ENCODE measurements at regions not wholly inside any gene's neighbourhood (a gene's known extent, or its start where the extent isn't known, plus 50 kb on each side); places are given as distances from the start of the nearest gene placed in this dataset.

- TF ChIP-seq CTCF (conservative IDR thresholded peaks at IDR 0.05; ENCODE audit: low read depth, low read length) (no peak), POLR2A (IDR thresholded peaks at IDR 0.05; ENCODE audit: low read depth, low read length) (no peak), MXI1 (IDR thresholded peaks at IDR 0.05; ENCODE audit: borderline replicate concordance, low read depth, low read length) (no peak), ELK1 (IDR thresholded peaks at IDR 0.05; ENCODE audit: borderline replicate concordance, low read depth, low read length) (no peak), RFX5 (IDR thresholded peaks at IDR 0.05; ENCODE audit: low read depth, low read length) (no peak)
Observed at GRCh38 chr7:156106107-156106426, 293.8 kb upstream of the SHH start.
